Stimulated activated CD4-positive, alpha-beta T cell treated with anti-CD3 and anti-CD28 coated beads, Interleukin-4, amount 100 ng/mL, for 24 hours (primary cell): ENCODE measurements at regions not wholly inside any gene's neighbourhood (a gene's known extent, or its start where the extent isn't known, plus 50 kb on each side); places are given as distances from the start of the nearest gene placed in this dataset.
"Not testable (repeated sequence)": the region's sequence is repeated elsewhere in the genome, so short reads cannot be mapped to it uniquely, and the experiment has no call there.

Experiments
- DNase-seq: peaks from one replicate; pipeline ENCODE4 v3.0.0-alpha.2; 2020

- DNase-seq: no peak
These were observed 160.3 kb downstream of the PTPRU start for GRCh38 chr1:29396438-29397255.

- no peak for DNase-seq
These were observed 159.6 kb downstream of the PTPRU start for GRCh38 chr1:29395736-29396437.

GRCh38 chr1:29394521-29395225 lies 158.4 kb downstream of the PTPRU start:
- DNase-seq: no peak

- no peak for DNase-seq
These were observed 157.1 kb downstream of the PTPRU start for GRCh38 chr1:29393451-29393826.

GRCh38 chr1:29392486-29393450 lies 156.4 kb downstream of the PTPRU start:
- no peak for DNase-seq

DNA sequence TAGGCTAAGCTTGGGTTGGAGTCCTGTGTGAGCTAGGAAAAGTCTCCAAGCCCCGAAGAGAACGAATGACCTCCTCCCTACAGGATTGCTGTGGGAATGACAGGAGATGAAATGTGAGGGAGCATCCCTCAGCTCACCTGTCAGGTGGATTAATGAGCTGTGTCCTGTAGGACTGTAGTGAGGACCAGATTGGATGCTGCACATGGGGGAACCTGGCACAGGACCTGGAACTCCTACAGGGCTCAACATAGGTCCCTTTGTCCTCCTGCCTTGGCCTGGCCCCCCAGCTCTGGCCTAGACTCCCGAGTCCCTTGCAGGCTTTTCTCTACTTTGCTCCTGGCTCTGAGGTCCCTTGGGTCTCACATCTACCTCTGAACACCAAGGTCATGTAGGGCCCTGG lies 155.7 kb downstream of the PTPRU start:
- no peak for DNase-seq

DNA sequence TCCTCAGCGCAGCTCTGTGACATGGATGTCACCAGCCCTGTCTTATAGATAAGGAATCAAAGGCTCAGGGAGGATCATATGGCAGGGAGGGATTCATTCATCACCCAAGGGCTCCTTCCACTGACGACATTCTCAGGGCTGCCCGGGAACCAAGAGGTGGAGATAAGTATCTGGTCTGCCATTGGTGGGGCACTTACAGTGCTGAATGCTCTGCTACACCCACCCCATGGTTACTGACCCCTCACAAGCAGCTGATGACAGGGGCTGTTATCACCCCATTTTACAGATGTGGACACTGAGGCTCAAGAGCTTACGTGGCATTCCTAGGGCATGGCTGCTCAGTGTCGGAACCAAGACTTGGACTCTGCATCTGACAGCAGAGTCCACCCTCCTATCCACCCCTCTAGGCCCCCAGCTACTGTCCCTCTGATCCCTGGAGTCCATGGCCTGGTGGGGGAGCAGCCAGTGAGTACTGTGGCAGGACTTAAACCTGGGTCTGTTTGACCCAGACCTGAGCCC lies 155.1 kb downstream of the PTPRU start:
- DNase-seq: no peak

DNA sequence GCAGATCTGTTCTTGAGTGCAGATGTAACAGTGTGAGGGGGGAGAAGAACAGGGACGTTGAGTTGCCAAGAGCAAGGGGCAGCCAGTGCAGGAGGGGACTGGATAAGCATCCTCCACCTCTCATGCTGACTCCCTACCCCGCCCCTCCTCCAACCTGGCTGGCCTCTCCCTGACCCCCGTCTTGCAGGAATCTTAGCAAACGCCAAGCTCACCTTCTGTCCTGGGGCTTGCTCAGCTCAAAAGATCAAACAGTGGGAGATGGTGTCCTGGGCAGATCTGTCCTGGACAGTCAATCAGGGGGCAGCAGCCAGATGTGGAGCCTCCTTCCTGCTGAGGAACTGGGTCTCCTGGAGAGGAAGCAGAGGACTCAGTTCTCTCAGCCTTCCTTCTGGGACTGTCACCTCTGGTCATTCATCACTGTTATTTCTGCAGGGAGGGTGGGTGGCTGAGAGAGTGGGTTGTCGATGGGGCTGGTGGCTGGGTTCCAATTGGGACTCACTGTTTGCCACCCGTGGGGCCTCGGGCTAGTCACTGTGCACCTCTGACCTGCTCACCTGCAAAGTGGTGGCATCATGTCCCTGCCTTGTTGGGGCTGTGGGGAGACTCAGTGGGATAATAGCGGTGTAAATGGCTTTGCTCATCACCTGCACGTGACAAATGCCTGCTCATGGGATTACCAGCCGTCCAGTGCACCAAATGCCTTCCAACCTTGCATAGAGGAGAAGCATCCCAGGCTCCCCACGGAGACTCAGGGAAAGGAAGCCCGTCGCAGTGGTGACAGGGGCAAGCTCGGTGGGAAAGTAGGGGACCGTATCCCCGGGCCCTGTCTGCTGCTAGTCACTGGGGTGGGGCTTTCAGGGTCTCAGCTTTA lies 154.4 kb downstream of the PTPRU start:
- no peak for DNase-seq

DNA sequence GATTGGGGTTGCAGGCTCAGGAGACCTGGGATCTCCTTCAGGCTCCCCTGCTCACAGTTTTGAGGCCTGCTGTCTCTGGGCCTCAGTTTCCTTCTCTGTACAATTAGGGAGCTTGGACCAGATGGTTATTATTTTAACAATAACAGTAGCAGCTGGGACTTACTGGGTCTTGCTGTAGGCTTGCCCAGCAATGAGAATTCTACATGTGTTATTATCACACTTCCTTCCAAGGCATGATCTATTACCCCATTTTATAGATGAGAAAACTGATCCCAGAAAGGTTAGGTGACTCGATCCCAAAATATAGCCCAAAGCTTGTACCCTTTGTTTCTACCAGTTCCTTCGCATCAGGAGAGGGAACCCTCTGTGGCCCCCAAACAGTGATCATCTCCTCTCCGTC lies 153.8 kb downstream of the PTPRU start:
- no peak for DNase-seq

DNA sequence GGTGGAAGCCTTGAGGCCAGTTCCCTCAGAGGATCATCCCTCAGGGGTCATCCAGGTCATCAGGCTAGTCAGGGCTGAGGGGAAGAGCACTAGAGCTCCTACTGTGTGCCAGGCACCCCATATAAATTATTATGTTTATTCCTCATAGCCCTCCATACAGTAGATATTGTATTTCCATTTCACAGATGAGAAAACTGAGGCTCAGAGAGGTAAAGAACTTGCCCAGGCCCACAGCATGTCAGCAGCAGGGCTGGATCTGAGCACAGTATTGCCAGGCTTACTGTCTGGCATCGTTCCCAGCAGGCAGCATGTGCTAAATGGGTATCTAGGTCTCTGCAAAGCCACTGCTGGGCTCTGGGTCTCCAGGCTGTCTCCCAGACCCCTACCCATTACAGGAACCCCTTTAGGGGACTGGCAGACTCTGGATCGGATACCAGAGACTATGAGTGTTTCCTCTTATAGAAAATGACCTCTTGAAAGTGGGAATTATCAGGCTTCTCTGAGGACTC lies 153.3 kb downstream of the PTPRU start:
- no peak for DNase-seq

DNA sequence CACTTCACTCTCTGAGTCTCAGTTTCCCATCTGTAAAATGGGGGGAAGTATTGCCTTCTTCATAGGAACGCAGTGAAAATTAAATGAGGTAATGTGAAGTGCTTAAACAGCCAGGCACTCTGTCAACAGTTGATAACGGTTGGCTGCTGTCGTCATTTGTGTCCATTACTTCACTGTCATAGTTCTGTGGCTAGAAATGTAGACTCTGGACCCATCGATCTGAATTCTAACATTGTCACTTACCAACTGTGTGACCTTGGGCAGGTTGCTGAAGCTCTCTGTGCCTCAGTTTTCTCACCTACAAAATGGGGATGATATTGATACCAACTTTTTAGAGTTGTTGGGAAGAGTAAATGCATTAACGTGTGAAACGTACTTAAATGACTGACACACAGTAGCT lies 152.6 kb downstream of the PTPRU start:
- DNase-seq: no peak

- DNase-seq: no peak
These were observed 151.8 kb downstream of the PTPRU start for GRCh38 chr1:29388170-29388569.

GRCh38 chr1:29387210-29387609 lies 150.9 kb downstream of the PTPRU start:
- DNase-seq: no peak

- not testable (repeated sequence) for DNase-seq
These were observed 150.1 kb downstream of the PTPRU start for GRCh38 chr1:29386453-29386852.

DNA sequence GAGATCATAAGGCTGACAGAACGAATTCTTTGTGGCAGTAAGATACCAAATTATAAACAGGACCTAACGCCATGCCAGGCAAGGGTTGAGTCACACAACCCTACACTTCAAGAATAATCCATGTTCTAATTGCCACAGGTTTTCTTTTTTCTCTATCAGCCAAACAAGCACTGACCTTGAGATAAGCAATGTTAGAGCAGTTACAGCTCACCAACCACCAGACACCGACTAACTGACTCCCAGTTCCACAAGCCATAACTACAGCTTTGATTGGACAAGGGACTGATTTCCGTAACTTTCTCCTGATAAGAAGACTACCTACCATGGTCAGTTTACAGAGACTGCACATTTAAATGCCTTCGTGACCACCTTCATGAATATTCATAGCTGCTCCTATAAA lies 149.6 kb downstream of the PTPRU start:
- DNase-seq: no peak

GRCh38 chr1:29384496-29385015 lies 148.2 kb downstream of the PTPRU start:
- no peak for DNase-seq

- DNase-seq: no peak
These were observed 147.5 kb downstream of the PTPRU start for GRCh38 chr1:29383746-29384371.

DNA sequence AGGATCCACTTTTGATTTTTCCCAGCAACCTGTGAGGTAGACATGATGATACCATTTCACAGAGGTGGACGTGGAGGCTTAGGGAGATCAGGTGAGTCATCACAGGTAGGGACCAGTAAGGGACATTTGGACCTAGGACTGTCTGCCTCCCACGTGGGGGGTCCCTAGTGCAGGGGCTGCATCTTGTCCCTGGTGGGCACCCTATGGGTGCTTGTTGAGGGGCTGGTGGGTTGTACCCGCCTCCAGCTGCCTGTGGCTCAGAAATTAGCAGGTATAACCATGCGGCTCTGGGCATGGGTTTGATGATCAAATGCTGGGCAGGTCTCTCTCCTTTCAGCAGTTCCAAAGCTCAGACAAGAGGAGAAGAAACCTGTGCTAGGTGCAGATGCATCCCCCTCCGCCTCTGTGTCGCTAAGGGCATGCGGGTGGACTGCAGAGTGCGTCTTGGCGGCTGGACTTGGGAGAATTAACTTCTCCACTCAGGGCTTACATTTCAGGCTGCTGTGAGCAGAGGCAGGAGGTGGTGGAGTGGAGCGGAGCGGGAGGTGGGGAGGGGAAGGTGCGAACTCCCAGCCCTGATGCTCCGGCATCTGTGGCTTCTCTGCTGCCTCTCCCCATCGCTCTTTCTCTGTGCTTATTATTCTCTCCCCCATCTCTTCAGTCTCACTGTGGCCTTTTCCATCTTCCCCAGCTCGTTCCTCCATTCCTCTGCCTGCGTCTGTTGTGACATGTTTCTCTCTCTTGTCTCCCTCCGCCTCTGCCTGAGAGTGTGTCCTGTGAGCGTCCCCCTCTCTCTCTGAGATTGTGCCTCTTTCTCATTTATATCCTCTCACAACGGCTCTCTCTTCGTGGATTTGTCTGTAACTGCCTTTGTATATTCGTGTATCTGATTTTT lies 146.8 kb downstream of the PTPRU start:
- no peak for DNase-seq

GRCh38 chr1:29381426-29381825 lies 145.1 kb downstream of the PTPRU start:
- no peak for DNase-seq
